A549 (cell line): ENCODE measurements at regions not wholly inside any gene's neighbourhood (a gene's known extent, or its start where the extent isn't known, plus 50 kb on each side); places are given as distances from the start of the nearest gene placed in this dataset.

Experiments used
- EP300 ChIP-seq, 2 experiments: fragments of >200 bp; sonication (Bioruptor Twin); formaldehyde crosslinking; IDR thresholded peaks; 2 replicates in 1 of 2; 3 replicates in 1 of 2; pipeline ENCODE4 v1.6.1; 2016 to 2017
- HMGXB4 ChIP-seq: fragments of 250-450 bp; sonication (Bioruptor Pico); IDR thresholded peaks from 2 replicates; pipeline ENCODE4 v1.5.0; 2021; ENCODE audit warnings: mild to moderate bottlenecking, moderate library complexity, borderline replicate concordance
- KDM1A ChIP-seq: fragments of 200-600 bp; sonication (generic); IDR thresholded peaks from 2 replicates; pipeline ENCODE4 v1.6.1; 2016; ENCODE audit warnings: low read depth, mild to moderate bottlenecking
- MYC ChIP-seq: IDR thresholded peaks from 2 replicates; pipeline ENCODE4 v1.6.1; 2012; ENCODE audit warnings: mild to moderate bottlenecking, inconsistent platforms, low read length, improper control_type of control experiment, borderline replicate concordance
- POLR2A ChIP-seq: IDR thresholded peaks from 2 replicates; pipeline ENCODE4 v1.6.1; 2012; ENCODE audit warnings: mild to moderate bottlenecking, low read length
- RAD21 ChIP-seq, 2 experiments: fragments of >200 bp in 1 of 2; sonication (Bioruptor Twin) in 1 of 2; formaldehyde crosslinking in 1 of 2; IDR thresholded peaks in 1 of 2; conservative IDR thresholded peaks in 1 of 2; 2 replicates in 1 of 2; 3 replicates in 1 of 2; pipeline ENCODE4 v1.6.1; 2012 to 2018; ENCODE audit warnings: inconsistent platforms in 1 of 2
- REST ChIP-seq: fragments of 200-600 bp; sonication (generic); IDR thresholded peaks from 2 replicates; pipeline ENCODE4 v1.6.1; 2016; ENCODE audit warnings: antibody characterized with exemption, mild to moderate bottlenecking, moderate library complexity
- RFX5 ChIP-seq: fragments of 450-650 bp; IDR thresholded peaks from 2 replicates; pipeline ENCODE4 v1.7.1; 2014; ENCODE audit warnings: antibody characterized with exemption, mild to moderate bottlenecking, moderate library complexity
- TP53 ChIP-seq: fragments of 250-450 bp; sonication (Bioruptor Pico); IDR thresholded peaks from 2 replicates; pipeline ENCODE4 v1.5.0; 2021; ENCODE audit warnings: mild to moderate bottlenecking, moderate library complexity
- TF ChIP-seq, protein P1 (sequence below): fragments of 450-650 bp; IDR thresholded peaks from 2 replicates; pipeline ENCODE4 v1.6.1; 2014; ENCODE audit warnings: antibody characterized with exemption
- TF ChIP-seq, protein P2 (sequence below): fragments of >200 bp; sonication (Bioruptor Twin); formaldehyde crosslinking; IDR thresholded peaks from 3 replicates; pipeline ENCODE4 v1.5.1; 2016

- TF ChIP-seq KDM1A, result no peak
- TF ChIP-seq, protein P1, sequence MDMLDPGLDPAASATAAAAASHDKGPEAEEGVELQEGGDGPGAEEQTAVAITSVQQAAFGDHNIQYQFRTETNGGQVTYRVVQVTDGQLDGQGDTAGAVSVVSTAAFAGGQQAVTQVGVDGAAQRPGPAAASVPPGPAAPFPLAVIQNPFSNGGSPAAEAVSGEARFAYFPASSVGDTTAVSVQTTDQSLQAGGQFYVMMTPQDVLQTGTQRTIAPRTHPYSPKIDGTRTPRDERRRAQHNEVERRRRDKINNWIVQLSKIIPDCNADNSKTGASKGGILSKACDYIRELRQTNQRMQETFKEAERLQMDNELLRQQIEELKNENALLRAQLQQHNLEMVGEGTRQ, result no peak
- no peak for TF ChIP-seq EP300 (IDR thresholded peaks at IDR 0.05)
- TF ChIP-seq, protein P2, sequence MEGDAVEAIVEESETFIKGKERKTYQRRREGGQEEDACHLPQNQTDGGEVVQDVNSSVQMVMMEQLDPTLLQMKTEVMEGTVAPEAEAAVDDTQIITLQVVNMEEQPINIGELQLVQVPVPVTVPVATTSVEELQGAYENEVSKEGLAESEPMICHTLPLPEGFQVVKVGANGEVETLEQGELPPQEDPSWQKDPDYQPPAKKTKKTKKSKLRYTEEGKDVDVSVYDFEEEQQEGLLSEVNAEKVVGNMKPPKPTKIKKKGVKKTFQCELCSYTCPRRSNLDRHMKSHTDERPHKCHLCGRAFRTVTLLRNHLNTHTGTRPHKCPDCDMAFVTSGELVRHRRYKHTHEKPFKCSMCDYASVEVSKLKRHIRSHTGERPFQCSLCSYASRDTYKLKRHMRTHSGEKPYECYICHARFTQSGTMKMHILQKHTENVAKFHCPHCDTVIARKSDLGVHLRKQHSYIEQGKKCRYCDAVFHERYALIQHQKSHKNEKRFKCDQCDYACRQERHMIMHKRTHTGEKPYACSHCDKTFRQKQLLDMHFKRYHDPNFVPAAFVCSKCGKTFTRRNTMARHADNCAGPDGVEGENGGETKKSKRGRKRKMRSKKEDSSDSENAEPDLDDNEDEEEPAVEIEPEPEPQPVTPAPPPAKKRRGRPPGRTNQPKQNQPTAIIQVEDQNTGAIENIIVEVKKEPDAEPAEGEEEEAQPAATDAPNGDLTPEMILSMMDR, result no peak
- no peak for TF ChIP-seq MYC
- no peak for TF ChIP-seq RFX5
- no peak for TF ChIP-seq REST
- TF ChIP-seq HMGXB4 (CRISPR knock-in tag), result no peak
- no peak for TF ChIP-seq TP53 (CRISPR knock-in tag)
- no peak for TF ChIP-seq POLR2A
- no peak for TF ChIP-seq RAD21 (conservative IDR thresholded peaks at IDR 0.05 in 1 of 2, IDR thresholded peaks at IDR 0.05 in 1 of 2)
Measured at GRCh38 chr11:121755191-121755590, 302.4 kb upstream of the SORL1-AS1 start.
